RWPE1 (cell line): ENCODE measurements at regions not wholly inside any gene's neighbourhood (a gene's known extent, or its start where the extent isn't known, plus 50 kb on each side); places are given as distances from the start of the nearest gene placed in this dataset.

Source experiments
- CTCF ChIA-PET: fragments of 350-600 bp; sonication (Branson Sonifier 250); formaldehyde crosslinking; extraction: SDS; loops from one replicate; lab custom pipeline; 2021; lab: Yijun Ruan, JAX
- POLR2A ChIA-PET: fragments of 400-600 bp; formaldehyde crosslinking; extraction: SDS; loops from one replicate; lab custom pipeline; 2020; ENCODE audit warnings: antibody characterized with exemption; ENCODE audit not compliant: low non-redundant PET; lab: Yijun Ruan, JAX
- DNase-seq: peaks from one replicate; pipeline ENCODE4 v3.0.0; 2012; ENCODE audit warnings: low spot score
- H3K27ac ChIP-seq: fragments of 450-650 bp; 2 replicates; pipeline ENCODE4 v1.5.1; 2017
- CTCF ChIP-seq: fragments of 450-650 bp; conservative IDR thresholded peaks from 2 replicates; pipeline ENCODE4 v1.5.1; 2017; ENCODE audit warnings: low read depth, mild to moderate bottlenecking

GRCh38 chr1:4468804-4469514, 185.4 kb upstream of the AJAP1 start:
- no peak overlapping the region for H3K27ac ChIP-seq
- ChIA-PET CTCF (interaction anchor here (0.6 kb wide), 1 partner anchor 38 kb away, joined by 4 read pairs; no protein-coding TSS in a partner anchor), POLR2A (no interaction called here)
- DNase-seq: no peak
- TF ChIP-seq CTCF: no peak

GRCh38 chr1:4476394-4476793, 178.0 kb upstream of the AJAP1 start:
- CTCF ChIA-PET: no interaction called here
- no peak overlapping the region for H3K27ac ChIP-seq
- no peak for TF ChIP-seq CTCF
- POLR2A ChIA-PET: no interaction called here
- DNase-seq: no peak

- CTCF ChIA-PET: no interaction called here
- no peak for TF ChIP-seq CTCF
- DNase-seq: no peak
- no peak overlapping the region for H3K27ac ChIP-seq
- POLR2A ChIA-PET: no interaction called here
Measured at GRCh38 chr1:4481451-4481850, 173.0 kb upstream of the AJAP1 start.

- ChIA-PET POLR2A (no interaction called here), CTCF (no interaction called here)
- no peak overlapping the region for H3K27ac ChIP-seq
- no peak for DNase-seq
- TF ChIP-seq CTCF: no peak
Measured at GRCh38 chr1:4482526-4482925, 171.9 kb upstream of the AJAP1 start.

GRCh38 chr1:4483021-4483625, 171.3 kb upstream of the AJAP1 start:
- DNase-seq: no peak
- CTCF ChIA-PET: no interaction called here
- H3K27ac ChIP-seq: no peak overlapping the region
- POLR2A ChIA-PET: no interaction called here
- TF ChIP-seq CTCF: no peak

- ChIA-PET CTCF (no interaction called here), POLR2A (no interaction called here)
- DNase-seq: no peak
- no peak for TF ChIP-seq CTCF
- no peak overlapping the region for H3K27ac ChIP-seq
Measured at GRCh38 chr1:4485398-4485797, 169.0 kb upstream of the AJAP1 start.
